NCI-H526 treated with DMSO at 0.1 percent for 48 hours (cell line): ENCODE measurements at regions not wholly inside any gene's neighbourhood (a gene's known extent, or its start where the extent isn't known, plus 50 kb on each side); places are given as distances from the start of the nearest gene placed in this dataset.

Source experiments
- DNase-seq: peaks from one replicate; lab custom pipeline; 2025; lab: John Stamatoyannopoulos, UW

DNA sequence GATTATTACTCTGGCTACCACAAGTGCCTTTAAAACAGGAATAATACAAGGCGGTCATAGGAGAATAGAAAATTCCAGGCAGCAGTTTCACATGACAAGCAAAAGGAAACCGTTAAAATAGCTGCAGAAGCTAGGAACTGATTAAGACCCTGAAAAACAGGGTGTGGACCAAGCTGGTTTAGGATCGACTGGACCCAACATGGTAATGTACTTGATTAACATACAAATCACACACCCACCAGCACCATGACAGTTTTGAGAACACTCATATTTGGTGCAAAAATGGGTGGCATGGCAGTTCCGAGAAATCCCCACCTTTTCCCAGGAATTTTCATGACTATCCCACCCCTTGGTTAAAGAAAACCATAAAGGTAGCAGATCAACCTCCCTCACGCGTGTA, 51.9 kb upstream of the TMEM163 start:
- DNase-seq: no peak

DNA sequence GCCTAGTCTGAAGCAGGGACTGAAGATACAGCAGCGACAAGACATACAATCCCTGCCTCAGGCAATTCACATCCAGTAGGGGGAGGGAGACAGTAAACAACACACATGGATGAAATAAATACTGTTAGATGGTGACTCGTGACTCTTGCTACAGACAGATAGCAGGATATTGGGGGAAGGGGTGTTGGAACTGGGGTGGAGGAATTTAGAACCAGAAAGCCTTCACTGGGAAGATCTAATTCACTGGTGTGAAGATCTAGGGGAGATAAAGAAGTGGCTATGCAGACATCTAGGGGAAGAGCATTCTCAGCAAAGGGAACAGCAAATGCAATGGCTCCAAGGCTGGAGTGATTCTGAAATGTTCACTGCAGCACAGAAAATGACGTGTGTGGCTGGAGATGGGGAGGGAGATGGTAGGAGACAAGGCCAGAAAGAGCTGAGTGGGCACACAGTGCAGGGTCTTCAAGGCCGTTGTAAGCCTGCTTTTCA, 52.6 kb upstream of the TMEM163 start:
- DNase-seq: no peak

- no peak for DNase-seq
These were observed 53.8 kb upstream of the TMEM163 start for GRCh38 chr2:134772493-134773169.

DNA sequence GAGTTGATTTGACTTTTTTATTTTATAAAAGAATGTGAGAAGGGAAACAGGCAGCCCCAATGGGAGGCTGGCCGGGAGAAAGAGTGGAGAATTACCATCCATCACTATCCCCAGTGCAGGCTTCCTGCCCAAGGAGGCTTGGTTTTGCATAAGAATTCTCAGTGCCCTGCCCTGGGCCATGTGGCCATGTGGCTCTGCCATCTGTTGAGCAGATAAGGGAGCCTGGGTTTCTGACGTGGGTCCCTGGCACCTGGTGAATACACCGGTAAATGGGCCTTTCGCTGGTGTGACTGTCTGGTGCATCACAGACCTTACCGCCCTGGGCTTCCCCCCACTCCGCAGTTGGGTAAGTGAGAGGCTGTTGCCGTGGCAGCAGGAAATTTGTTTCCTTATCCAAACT, 54.5 kb upstream of the TMEM163 start:
- DNase-seq: peak; percentile 1

- DNase-seq: no peak
These were observed 55.3 kb upstream of the TMEM163 start for GRCh38 chr2:134773759-134774742.

GRCh38 chr2:134774786-134775641, 56.2 kb upstream of the TMEM163 start:
- no peak for DNase-seq

DNA sequence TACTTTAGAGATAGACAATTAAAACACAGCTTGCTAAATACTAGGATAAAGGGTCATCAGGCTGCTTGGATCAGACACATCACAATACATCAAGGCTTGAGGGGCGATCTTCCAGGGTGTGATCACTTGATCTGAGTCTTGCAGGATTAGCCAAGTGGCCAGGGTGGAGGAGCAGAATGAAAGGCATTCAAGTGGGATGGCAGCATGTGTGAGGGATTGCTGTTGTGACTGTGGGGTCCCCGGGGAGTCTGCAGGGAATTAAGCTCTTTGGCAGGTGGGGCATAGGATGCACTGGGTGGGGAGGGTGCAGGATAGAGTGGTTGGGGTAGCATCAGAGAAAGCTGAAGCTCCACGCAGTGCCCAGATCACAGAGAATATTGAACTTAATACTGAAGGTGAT, 58.0 kb upstream of the TMEM163 start:
- no peak for DNase-seq

- no peak for DNase-seq
These were observed 58.8 kb upstream of the TMEM163 start for GRCh38 chr2:134777593-134777992.

DNA sequence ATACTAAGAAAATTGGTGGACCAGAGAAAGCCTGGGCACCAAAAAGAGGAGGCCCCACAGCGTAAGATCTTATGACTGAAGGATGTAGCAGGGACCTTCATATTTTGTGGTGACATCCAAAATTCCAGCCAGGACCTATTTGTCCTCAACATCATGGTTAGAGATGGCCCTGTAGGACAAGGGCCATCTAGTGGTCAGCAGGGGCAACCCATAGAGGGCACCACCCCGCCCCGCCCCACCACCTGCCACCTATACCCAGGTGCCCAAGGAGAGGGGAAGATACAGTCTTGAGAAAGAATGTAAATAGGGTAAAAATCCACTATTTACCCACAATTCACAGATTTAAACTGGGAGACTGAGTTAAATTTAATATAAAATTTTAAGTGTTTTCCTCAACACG, 59.6 kb upstream of the TMEM163 start:
- no peak for DNase-seq

- no peak for DNase-seq
These were observed 57.4 kb upstream of the ACMSD start for GRCh38 chr2:134780972-134781371.

GRCh38 chr2:134782107-134782506, 56.3 kb upstream of the ACMSD start:
- DNase-seq: no peak

DNA sequence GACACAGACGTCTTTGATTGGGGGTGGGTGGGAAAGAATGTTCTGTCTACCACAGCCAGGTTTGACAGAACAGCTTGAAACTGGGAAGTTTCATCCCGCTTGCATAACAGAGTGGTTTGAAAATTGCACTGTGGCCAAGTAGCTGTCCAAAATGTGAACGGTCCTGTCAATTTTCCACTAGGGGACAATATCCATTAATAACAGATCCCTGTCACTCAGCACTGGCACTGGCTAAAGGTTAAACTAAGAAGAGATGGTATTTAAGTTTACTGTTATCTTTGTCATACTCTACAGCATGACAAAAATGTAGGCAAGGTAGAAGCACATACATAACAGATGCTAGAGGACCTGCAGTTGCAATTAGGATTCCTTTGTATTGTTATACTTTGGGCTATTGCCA, 55.6 kb upstream of the ACMSD start:
- DNase-seq: no peak

DNA sequence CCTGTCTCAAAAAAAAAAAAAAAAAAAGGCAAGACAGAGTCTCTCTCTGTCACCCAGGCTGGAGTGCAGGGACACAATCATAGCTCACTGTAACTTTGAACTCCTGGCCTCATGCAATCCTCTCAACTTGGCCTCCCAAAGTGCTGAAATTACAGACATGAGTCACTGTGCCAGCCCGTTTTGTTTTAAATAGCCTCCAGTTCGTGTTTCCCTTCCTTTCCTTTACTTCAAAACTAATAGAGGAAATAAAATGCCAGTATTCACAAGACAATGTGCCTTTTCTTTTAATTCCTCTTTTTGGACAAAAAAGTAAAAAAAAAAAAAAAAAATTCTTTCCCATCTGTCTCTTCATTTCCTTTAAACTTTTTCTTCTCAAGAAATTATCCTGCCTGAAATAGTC, 54.5 kb upstream of the ACMSD start:
- no peak for DNase-seq

GRCh38 chr2:134785659-134786430, 52.6 kb upstream of the ACMSD start:
- no peak for DNase-seq

DNA sequence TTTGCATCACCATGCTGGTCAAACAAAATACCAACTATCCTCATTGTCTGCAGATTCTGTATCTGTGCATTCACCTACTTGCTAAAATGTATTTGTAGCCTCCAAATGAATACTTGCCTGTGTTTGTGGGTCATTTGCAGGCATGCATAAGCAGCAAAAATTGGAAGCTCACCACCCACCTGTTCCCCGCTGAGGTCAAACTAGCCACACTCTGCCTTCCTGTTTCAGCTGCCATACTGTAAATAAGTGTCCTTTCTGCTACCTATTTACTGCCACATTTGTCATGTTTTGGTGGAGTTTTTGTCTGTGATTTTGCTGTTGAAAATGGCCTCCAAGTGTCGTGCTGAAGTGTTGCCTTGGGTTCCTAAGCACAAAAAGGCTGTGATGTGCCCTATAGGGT, 50.0 kb upstream of the ACMSD start:
- DNase-seq: no peak
